MM.1S (cell line): ENCODE measurements at regions not wholly inside any gene's neighbourhood (a gene's known extent, or its start where the extent isn't known, plus 50 kb on each side); places are given as distances from the start of the nearest gene placed in this dataset.

ENCODE experiments used
- EZH2 ChIP-seq: fragments of 300-600 bp; sonication (generic); optimal IDR thresholded peaks from 2 replicates; pipeline ENCODE3; 2017; ENCODE audit warnings: low read depth, mild to moderate bottlenecking, antibody characterized with exemption, low read length, mixed read lengths
- EZH2phosphoT487 ChIP-seq: fragments of 300-600 bp; sonication (generic); IDR thresholded peaks from 2 replicates; pipeline ENCODE4 v1.6.1; 2018; ENCODE audit warnings: antibody characterized with exemption, low read length
- TF ChIP-seq, protein P1 (sequence below): fragments of 300-600 bp; sonication (generic); IDR thresholded peaks from 2 replicates; pipeline ENCODE4 v1.5.1; 2016; ENCODE audit warnings: antibody characterized with exemption, low read length, mixed read lengths

DNA sequence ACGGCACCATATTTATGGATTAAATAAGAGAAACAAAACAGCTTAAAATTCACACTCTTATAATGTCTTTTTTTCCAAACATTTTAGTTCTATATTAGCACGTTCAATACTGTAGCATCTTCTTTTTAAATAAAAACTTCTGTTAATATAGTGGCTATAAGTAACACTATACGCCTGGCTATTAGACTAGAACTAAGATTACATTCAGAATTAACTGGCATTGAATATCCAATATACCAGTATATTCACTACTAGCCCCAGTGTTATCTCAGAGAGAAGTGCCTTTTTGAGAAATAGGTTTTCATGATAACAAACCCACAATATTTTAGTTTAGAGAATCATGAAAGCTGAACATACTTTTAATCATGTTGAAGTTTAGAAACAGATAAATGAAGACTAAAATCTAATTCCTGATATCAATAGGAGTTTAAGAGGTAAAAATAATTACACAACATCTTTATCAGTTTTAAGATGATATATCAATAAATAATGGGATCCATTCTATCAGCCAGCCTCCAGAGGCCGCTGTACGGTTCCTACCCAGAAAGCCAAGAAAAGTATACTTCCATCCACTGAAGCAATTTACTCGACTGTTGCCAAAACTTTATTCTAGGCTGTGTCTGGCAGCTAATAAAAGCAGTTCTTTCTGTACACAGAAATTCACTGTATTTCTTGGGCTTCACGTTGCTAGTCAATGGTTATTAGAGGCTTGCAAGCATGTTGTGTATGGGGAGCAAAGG, 1113.4 kb upstream of the MIR17HG start:
- TF ChIP-seq, protein P1, sequence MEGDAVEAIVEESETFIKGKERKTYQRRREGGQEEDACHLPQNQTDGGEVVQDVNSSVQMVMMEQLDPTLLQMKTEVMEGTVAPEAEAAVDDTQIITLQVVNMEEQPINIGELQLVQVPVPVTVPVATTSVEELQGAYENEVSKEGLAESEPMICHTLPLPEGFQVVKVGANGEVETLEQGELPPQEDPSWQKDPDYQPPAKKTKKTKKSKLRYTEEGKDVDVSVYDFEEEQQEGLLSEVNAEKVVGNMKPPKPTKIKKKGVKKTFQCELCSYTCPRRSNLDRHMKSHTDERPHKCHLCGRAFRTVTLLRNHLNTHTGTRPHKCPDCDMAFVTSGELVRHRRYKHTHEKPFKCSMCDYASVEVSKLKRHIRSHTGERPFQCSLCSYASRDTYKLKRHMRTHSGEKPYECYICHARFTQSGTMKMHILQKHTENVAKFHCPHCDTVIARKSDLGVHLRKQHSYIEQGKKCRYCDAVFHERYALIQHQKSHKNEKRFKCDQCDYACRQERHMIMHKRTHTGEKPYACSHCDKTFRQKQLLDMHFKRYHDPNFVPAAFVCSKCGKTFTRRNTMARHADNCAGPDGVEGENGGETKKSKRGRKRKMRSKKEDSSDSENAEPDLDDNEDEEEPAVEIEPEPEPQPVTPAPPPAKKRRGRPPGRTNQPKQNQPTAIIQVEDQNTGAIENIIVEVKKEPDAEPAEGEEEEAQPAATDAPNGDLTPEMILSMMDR = no peak
- TF ChIP-seq EZH2phosphoT487 (no peak), EZH2 (no peak)
